Naive thymus-derived CD8-positive, alpha-beta T cell (primary cell): ENCODE measurements at regions not wholly inside any gene's neighbourhood (a gene's known extent, or its start where the extent isn't known, plus 50 kb on each side); places are given as distances from the start of the nearest gene placed in this dataset.
"Not testable (repeated sequence)": the region's sequence is repeated elsewhere in the genome, so short reads cannot be mapped to it uniquely, and the experiment has no call there.

Experiments used
- ATAC-seq, 2 donors: fragments of 150-1000 bp; cut with Tn5 transposase in 1 of 2; sonication (Bioruptor Pico), chemical (Tn5 transposase) in 1 of 2; 1 replicate in 1 of 2; 2 replicates in 1 of 2; pipeline ENCODE4 v1.10.0; 2021; ENCODE audit warnings: mild to moderate bottlenecking in 2 of 2, moderate library complexity in 2 of 2
- POLR2A ChIA-PET: fragments of 350-600 bp; sonication (Branson Sonifier 250); formaldehyde crosslinking; loops from one replicate; lab custom pipeline; 2021; ENCODE audit warnings: antibody characterized with exemption; lab: Charles Lee
- DNase-seq, 10 donors: peaks; one replicate each; pipeline versions ENCODE4 v3.0.0 to v3.0.0-alpha.2; 2020 to 2022
- H3K27ac Mint-ChIP-seq, 10 donors: one replicate each; pipeline ENCODE4 v1.8.0; 2020 to 2022; ENCODE audit warnings: mild to moderate bottlenecking in 10 of 10, mixed read lengths in 10 of 10, moderate library complexity in 4 of 10, inconsistent platforms in 1 of 10
- H3K27me3 Mint-ChIP-seq, 5 donors: one replicate each; pipeline ENCODE4 v1.8.0; 2021 to 2022; ENCODE audit warnings: mixed read lengths in 5 of 5
- H3K36me3 Mint-ChIP-seq, 3 donors: one replicate each; pipeline ENCODE4 v1.8.0; 2020 to 2022; ENCODE audit warnings: mixed read lengths in 3 of 3, mild to moderate bottlenecking in 2 of 3, inconsistent platforms in 1 of 3
- H3K4me1 Mint-ChIP-seq, 4 donors: one replicate each; pipeline ENCODE4 v1.8.0; 2021 to 2022; ENCODE audit warnings: mixed read lengths in 4 of 4
- H3K4me3 Mint-ChIP-seq, 10 donors: one replicate each; pipeline ENCODE4 v1.8.0; 2020 to 2022; ENCODE audit warnings: mild to moderate bottlenecking in 10 of 10, mixed read lengths in 10 of 10, moderate library complexity in 6 of 10, inconsistent platforms in 1 of 10
- H3K9me3 Mint-ChIP-seq, 9 donors: one replicate each; pipeline ENCODE4 v1.8.0; 2020 to 2022; ENCODE audit warnings: mixed read lengths in 9 of 9, mild to moderate bottlenecking in 3 of 9, inconsistent platforms in 1 of 9, moderate library complexity in 1 of 9

- Mint-ChIP-seq H3K27me3 (peaks cover 0 to 3% (median 0%) of the 10 kb centered on the region in 5 donors), H3K9me3 (peaks cover 0 to 26% (median 3%) of the 10 kb centered on the region in 9 donors), H3K36me3 (no peaks in the 10 kb centered on the region), H3K4me3 (no peak overlapping the region), H3K27ac (peak overlapping the region in 1 of 10 donors; percentile 16), H3K4me1 (no peaks in the 10 kb centered on the region)
- POLR2A ChIA-PET: no interaction called here
- DNase-seq: no peak
- ATAC-seq: no peak
Observed at GRCh38 chr7:153402721-153403541, 643.4 kb downstream of the ACTR3B start.

GRCh38 chr7:153404124-153404523, 644.6 kb downstream of the ACTR3B start:
- Mint-ChIP-seq H3K9me3 (peaks cover 0 to 26% (median 3%) of the 10 kb centered on the region in 9 donors), H3K4me3 (no peak overlapping the region), H3K36me3 (no peaks in the 10 kb centered on the region), H3K27ac (no peak overlapping the region), H3K27me3 (peaks cover 0 to 3% (median 0%) of the 10 kb centered on the region in 5 donors), H3K4me1 (no peaks in the 10 kb centered on the region)
- POLR2A ChIA-PET: no interaction called here
- ATAC-seq: no peak
- DNase-seq: no peak

- no peak overlapping the region for H3K27ac Mint-ChIP-seq
- peaks cover 0 to 26% (median 3%) of the 10 kb centered on the region in 9 donors for H3K9me3 Mint-ChIP-seq
- no peaks in the 10 kb centered on the region for H3K4me1 Mint-ChIP-seq
- no peaks in the 10 kb centered on the region for H3K36me3 Mint-ChIP-seq
- POLR2A ChIA-PET: no interaction called here
- ATAC-seq (no peak), DNase-seq (no peak)
- H3K4me3 Mint-ChIP-seq: no peak overlapping the region
- peaks cover 0 to 3% (median 0%) of the 10 kb centered on the region in 5 donors for H3K27me3 Mint-ChIP-seq
Observed at GRCh38 chr7:153404781-153405279, 645.3 kb downstream of the ACTR3B start.

- Mint-ChIP-seq H3K27me3 (peaks cover 0 to 6% (median 0%) of the 10 kb centered on the region in 5 donors), H3K27ac (no peak overlapping the region), H3K36me3 (no peaks in the 10 kb centered on the region), H3K4me1 (no peaks in the 10 kb centered on the region), H3K9me3 (peaks cover 0 to 27% (median 3%) of the 10 kb centered on the region in 9 donors), H3K4me3 (no peak overlapping the region)
- POLR2A ChIA-PET: no interaction called here
- ATAC-seq (no peak), DNase-seq (no peak)
Observed at GRCh38 chr7:153405704-153406485, 646.3 kb upstream of the DPP6 start.

- H3K4me3 Mint-ChIP-seq: no peak overlapping the region
- no peak for ATAC-seq
- POLR2A ChIA-PET: no interaction called here
- no peak for DNase-seq
- H3K27ac Mint-ChIP-seq: no peak overlapping the region
- H3K9me3 Mint-ChIP-seq: peaks cover under 1 to 27% (median 7%) of the 10 kb centered on the region in 9 donors
- H3K36me3 Mint-ChIP-seq: no peaks in the 10 kb centered on the region
- no peaks in the 10 kb centered on the region for H3K4me1 Mint-ChIP-seq
- peaks cover 0 to 6% (median 0%) of the 10 kb centered on the region in 5 donors for H3K27me3 Mint-ChIP-seq
Observed at GRCh38 chr7:153406486-153406872, 645.7 kb upstream of the DPP6 start.

GRCh38 chr7:153407291-153408046, 644.7 kb upstream of the DPP6 start:
- DNase-seq: no peak
- Mint-ChIP-seq H3K4me1 (no peaks in the 10 kb centered on the region), H3K4me3 (no peak overlapping the region), H3K27me3 (peaks cover 0 to 3% (median 0%) of the 10 kb centered on the region in 5 donors), H3K9me3 (peaks cover 2 to 24% (median 8%) of the 10 kb centered on the region in 9 donors), H3K27ac (no peak overlapping the region), H3K36me3 (peaks cover 0 to under 1% (median 0%) of the 10 kb centered on the region in 3 donors)
- no peak for ATAC-seq
- POLR2A ChIA-PET: no interaction called here

GRCh38 chr7:153408360-153409335, 643.5 kb upstream of the DPP6 start:
- DNase-seq: no peak

GRCh38 chr7:153409567-153410342, 642.4 kb upstream of the DPP6 start:
- DNase-seq, POLR2A ChIA-PET, H3K4me1 Mint-ChIP-seq, ATAC-seq, H3K4me3 Mint-ChIP-seq, H3K27me3 Mint-ChIP-seq, H3K36me3 Mint-ChIP-seq, H3K27ac Mint-ChIP-seq: not testable (repeated sequence)
- H3K9me3 Mint-ChIP-seq: peaks cover 3 to 24% (median 13%) of the 10 kb centered on the region in 9 donors

More at GRCh38 chr7:153408360-153409335, 643.5 kb upstream of the DPP6 start:
- ATAC-seq: no peak
- POLR2A ChIA-PET: no interaction called here
- H3K27me3 Mint-ChIP-seq: peaks cover 0 to 3% (median 0%) of the 10 kb centered on the region in 5 donors
- H3K4me3 Mint-ChIP-seq: no peak overlapping the region
- peaks cover 0 to 24% (median 13%) of the 10 kb centered on the region in 9 donors for H3K9me3 Mint-ChIP-seq
- H3K4me1 Mint-ChIP-seq: no peaks in the 10 kb centered on the region
- H3K27ac Mint-ChIP-seq: no peak overlapping the region
- H3K36me3 Mint-ChIP-seq: peaks cover 0 to 5% (median 0%) of the 10 kb centered on the region in 3 donors

GRCh38 chr7:153410997-153411642, 641.1 kb upstream of the DPP6 start:
- H3K27me3 Mint-ChIP-seq, H3K36me3 Mint-ChIP-seq, H3K27ac Mint-ChIP-seq, H3K4me1 Mint-ChIP-seq, POLR2A ChIA-PET, ATAC-seq, DNase-seq, H3K4me3 Mint-ChIP-seq: not testable (repeated sequence)
- H3K9me3 Mint-ChIP-seq: peaks cover 3 to 36% (median 15%) of the 10 kb centered on the region in 9 donors

- H3K27me3 Mint-ChIP-seq, POLR2A ChIA-PET, H3K36me3 Mint-ChIP-seq, H3K27ac Mint-ChIP-seq, ATAC-seq, H3K4me3 Mint-ChIP-seq, H3K4me1 Mint-ChIP-seq, DNase-seq: not testable (repeated sequence)
- peaks cover 3 to 37% (median 15%) of the 10 kb centered on the region in 9 donors for H3K9me3 Mint-ChIP-seq
Observed at GRCh38 chr7:153412114-153412823, 639.9 kb upstream of the DPP6 start.
